ES-I3 (cell line): ENCODE measurements at regions not wholly inside any gene's neighbourhood (a gene's known extent, or its start where the extent isn't known, plus 50 kb on each side); places are given as distances from the start of the nearest gene placed in this dataset.
"Not testable (repeated sequence)": the region's sequence is repeated elsewhere in the genome, so short reads cannot be mapped to it uniquely, and the experiment has no call there.

Source experiments
- H3K36me3 ChIP-seq: 2 replicates; pipeline ENCODE4 v1.6.1; 2013; ENCODE audit warnings: mild to moderate bottlenecking, low read length, control low read depth, moderate library complexity; ENCODE audit not compliant: insufficient read depth
- H3K4me1 ChIP-seq: 2 replicates; pipeline ENCODE4 v1.6.1; 2013; ENCODE audit warnings: mild to moderate bottlenecking, control low read depth, low read length; ENCODE audit not compliant: insufficient read depth
- H3K9ac ChIP-seq: 2 replicates; pipeline ENCODE4 v1.6.1; 2013; ENCODE audit warnings: low read depth, mild to moderate bottlenecking, low read length, moderate library complexity
- H3K9me3 ChIP-seq: 2 replicates; pipeline ENCODE4 v1.6.1; 2013; ENCODE audit warnings: mild to moderate bottlenecking, low read length, moderate library complexity; ENCODE audit not compliant: control insufficient read depth, insufficient read depth

GRCh38 chr15:98272625-98273024 is 312.1 kb downstream of the ARRDC4 start:
- no peaks in the 10 kb centered on the region for H3K4me1 ChIP-seq
- H3K9ac ChIP-seq, result no peak overlapping the region
- no peaks in the 10 kb centered on the region for H3K36me3 ChIP-seq
- H3K9me3 ChIP-seq, result no peaks in the 10 kb centered on the region

DNA sequence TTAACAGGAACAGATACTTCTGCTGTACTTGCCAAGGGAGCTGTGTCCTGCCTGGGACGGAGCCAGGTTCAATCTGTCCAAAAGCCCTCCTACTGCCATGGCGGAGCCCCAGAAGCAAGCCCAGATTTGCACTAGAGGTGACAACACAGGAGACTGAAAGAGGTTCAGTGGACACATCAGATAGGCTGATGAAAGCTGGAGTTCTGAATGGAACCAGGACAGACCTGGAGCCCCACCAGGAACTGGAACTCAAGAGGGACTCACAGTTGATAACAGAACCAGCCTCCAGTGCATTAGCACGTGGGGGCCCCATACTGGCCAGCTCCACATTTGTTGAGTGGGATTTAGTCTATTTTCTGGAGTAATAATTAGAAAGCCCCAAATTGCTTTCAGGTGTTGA is 315.5 kb downstream of the ARRDC4 start:
- Histone ChIP-seq H3K4me1 (peaks cover 4% of the 10 kb centered on the region; the same call in 1 of the 2 replicates), H3K36me3 (no peaks in the 10 kb centered on the region), H3K9me3 (no peaks in the 10 kb centered on the region), H3K9ac (no peak overlapping the region)

- no peak overlapping the region for H3K9ac ChIP-seq
- H3K9me3 ChIP-seq, result no peaks in the 10 kb centered on the region
- no peaks in the 10 kb centered on the region for H3K36me3 ChIP-seq
- H3K4me1 ChIP-seq, result peaks cover 5% of the 10 kb centered on the region; the same call in 1 of the 2 replicates
These were observed 317.1 kb downstream of the ARRDC4 start for GRCh38 chr15:98277602-98278001.

GRCh38 chr15:98280284-98280975 is 319.9 kb downstream of the ARRDC4 start:
- Histone ChIP-seq H3K9me3 (no peaks in the 10 kb centered on the region), H3K36me3 (no peaks in the 10 kb centered on the region), H3K4me1 (peaks cover 9% of the 10 kb centered on the region; the same call in 1 of the 2 replicates), H3K9ac (no peak overlapping the region)

DNA sequence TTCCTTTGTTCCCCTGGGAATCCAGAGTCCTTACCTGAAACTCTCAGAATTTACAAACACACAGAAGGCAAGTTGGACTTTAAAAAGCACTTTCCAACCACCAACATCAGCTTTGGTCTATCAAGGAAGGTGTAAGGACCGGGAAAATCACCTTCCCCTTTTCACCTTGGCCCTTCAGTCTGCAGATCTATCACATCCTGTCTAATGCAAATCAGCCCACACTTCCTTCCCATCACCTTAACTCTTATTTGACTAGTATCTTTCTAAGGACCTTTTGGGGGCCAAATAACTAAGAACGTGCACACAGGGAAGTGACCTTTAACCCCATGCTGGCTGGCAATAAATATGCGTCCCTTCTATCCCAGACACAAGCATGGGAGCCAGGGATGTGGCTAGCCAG is 320.6 kb downstream of the ARRDC4 start:
- H3K9me3 ChIP-seq, result no peaks in the 10 kb centered on the region

DNA sequence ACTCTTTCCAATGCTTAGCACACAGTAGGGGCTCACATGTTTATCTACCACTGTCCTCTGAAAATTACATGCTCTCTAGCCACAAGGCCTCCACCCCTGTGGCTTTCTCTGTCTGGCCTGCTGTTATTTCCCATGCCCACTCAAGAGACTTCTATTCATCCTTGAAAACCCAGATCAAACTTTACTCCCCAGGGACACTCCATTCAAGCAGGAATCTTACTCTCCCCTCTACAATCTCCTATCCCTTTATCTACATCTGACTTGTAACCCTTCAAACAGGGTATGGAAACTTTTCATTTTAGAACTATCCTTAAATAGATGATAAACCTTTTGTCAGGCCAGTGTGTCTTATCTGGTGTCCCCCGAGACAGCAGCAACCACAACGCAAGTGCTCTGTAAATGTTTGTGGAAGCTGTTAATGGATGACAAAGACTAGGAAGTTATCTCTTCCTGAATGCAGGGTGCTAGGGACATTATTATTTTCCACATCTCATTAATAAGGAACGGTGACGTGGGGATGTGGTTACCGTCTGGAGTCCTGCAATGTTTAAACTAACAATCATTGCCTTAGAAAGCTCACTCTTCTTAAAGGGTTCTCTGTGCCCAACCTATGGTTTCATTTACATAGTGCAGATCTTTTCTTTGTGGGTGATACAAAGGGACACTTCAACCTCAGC is 322.3 kb downstream of the ARRDC4 start:
- Histone ChIP-seq H3K4me1 (peaks cover 9% of the 10 kb centered on the region; the same call in 1 of the 2 replicates), H3K9me3 (no peaks in the 10 kb centered on the region), H3K36me3 (no peaks in the 10 kb centered on the region), H3K9ac (no peak overlapping the region)

More for the DNA sequence above, 320.6 kb downstream of the ARRDC4 start:
- Histone ChIP-seq H3K36me3 (no peaks in the 10 kb centered on the region), H3K9ac (no peak overlapping the region), H3K4me1 (peaks cover 9% of the 10 kb centered on the region; the same call in 1 of the 2 replicates)

- H3K9ac ChIP-seq, result no peak overlapping the region
- no peaks in the 10 kb centered on the region for H3K9me3 ChIP-seq
- H3K4me1 ChIP-seq, result peaks cover 3% of the 10 kb centered on the region; the same call in 1 of the 2 replicates
- no peaks in the 10 kb centered on the region for H3K36me3 ChIP-seq
These were observed 325.7 kb downstream of the ARRDC4 start for GRCh38 chr15:98286200-98286599.

GRCh38 chr15:98286831-98287230 is 326.3 kb downstream of the ARRDC4 start:
- H3K9me3 ChIP-seq, result no peaks in the 10 kb centered on the region
- H3K4me1 ChIP-seq, result 0 out of 2 replicates have a peak, but pooled peaks cover 3% of the 10 kb centered on the region

GRCh38 chr15:98288091-98288590 is 327.6 kb downstream of the ARRDC4 start:
- no peaks in the 10 kb centered on the region for H3K9me3 ChIP-seq
- H3K9ac ChIP-seq, result no peak overlapping the region
- H3K36me3 ChIP-seq, result no peaks in the 10 kb centered on the region
- no peaks in the 10 kb centered on the region for H3K4me1 ChIP-seq

More at GRCh38 chr15:98286831-98287230, 326.3 kb downstream of the ARRDC4 start:
- Histone ChIP-seq H3K9ac (no peak overlapping the region), H3K36me3 (no peaks in the 10 kb centered on the region)

- H3K9me3 ChIP-seq, result no peaks in the 10 kb centered on the region
These were observed 329.2 kb downstream of the ARRDC4 start for GRCh38 chr15:98289747-98290146.

DNA sequence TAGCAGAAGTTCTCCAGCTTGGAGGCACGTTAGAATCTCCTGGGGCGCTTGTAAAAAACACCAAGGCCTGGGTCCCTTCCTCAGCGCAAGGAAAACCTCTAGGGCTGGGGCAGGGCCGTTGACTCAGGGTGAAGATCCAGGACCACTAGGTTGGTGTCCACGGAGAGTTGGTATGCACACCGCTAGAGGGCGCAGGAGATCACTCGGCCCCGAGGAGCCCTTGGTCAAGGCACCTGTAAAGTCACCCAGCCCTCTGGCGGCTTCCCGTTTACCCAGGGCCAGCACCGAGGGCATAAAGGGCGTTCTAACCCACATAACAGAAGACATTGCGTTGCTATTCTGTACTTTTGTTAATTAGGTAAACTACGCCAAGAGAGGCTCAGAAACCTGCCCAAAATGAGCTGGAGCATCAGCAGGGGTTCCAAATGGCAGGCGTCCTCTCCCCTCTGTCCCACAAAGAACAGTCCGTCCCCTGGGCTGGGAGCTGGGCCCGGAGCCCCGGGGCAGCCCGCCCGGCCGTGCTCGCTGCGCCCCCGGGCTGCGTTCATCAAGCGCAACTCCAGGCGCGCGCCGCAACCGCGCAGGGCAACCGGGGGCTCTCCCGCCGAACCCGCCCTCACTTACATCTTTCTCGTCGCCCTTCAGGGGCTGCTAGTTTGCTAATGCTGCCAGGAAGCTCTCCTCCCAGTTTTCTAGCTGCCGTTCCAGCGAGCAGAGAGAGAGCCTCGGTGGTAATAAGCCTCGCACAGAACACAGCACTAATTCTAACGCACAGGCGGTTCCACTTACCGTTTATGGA is 332.1 kb downstream of the ARRDC4 start:
- H3K9ac ChIP-seq, result peak overlapping the region; percentile 63
- no peaks in the 10 kb centered on the region for H3K36me3 ChIP-seq
- no peaks in the 10 kb centered on the region for H3K9me3 ChIP-seq
- no peaks in the 10 kb centered on the region for H3K4me1 ChIP-seq

More at GRCh38 chr15:98289747-98290146, 329.2 kb downstream of the ARRDC4 start:
- Histone ChIP-seq H3K4me1 (no peaks in the 10 kb centered on the region), H3K36me3 (no peaks in the 10 kb centered on the region), H3K9ac (no peak overlapping the region)

DNA sequence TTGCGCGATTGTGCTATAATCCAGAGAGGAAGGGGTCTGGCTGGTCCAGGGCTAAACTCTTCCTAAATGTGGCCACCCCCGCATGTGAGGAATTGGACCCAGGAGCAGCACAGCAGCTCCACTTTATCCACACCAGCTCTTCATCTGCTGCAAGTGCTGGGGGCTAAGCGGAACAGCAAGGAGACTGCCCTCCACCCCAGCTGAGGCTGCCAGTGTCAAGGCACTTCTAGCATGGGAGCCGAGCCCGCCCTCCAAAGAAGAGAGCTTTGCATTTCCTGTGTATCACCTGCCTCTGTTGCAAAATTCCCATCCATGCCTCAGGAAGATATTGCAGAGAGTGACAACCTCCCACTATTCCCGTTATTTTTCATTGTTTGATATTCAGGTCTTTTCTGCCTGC is 333.6 kb downstream of the ARRDC4 start:
- no peaks in the 10 kb centered on the region for H3K9me3 ChIP-seq
- no peaks in the 10 kb centered on the region for H3K36me3 ChIP-seq
- H3K4me1 ChIP-seq, result no peaks in the 10 kb centered on the region
- no peak overlapping the region for H3K9ac ChIP-seq

DNA sequence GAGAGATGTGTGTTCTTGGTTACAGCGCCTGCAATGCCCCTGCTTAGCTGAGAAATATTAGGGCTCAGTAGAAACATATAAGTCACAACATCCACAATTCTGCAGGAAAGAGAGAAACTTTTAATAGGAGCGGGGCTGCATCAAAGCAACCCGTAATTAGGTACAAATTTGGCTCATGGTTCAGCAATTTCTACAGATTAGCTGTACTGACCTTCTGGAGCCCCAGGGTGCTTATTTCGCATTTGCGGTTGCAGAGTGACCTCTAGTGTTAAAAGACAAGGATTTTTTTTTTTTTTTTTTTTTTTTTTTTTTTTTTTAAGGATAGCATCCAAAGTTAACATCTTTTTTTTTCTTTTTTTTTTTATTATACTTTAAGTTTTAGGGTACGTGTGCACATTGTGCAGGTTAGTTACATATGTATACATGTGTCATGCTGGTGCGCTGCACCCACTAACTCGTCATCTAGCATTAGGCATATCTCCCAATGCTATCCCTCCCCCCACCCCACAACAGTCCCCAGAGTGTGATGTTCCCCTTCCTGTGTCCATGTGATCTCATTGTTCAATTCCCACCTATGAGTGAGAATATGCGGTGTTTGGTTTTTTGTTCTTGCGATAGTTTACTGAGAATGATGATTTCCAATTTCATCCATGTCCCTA is 334.7 kb downstream of the ARRDC4 start:
- not testable (repeated sequence) for H3K36me3 ChIP-seq, H3K4me1 ChIP-seq, H3K9me3 ChIP-seq, H3K9ac ChIP-seq

DNA sequence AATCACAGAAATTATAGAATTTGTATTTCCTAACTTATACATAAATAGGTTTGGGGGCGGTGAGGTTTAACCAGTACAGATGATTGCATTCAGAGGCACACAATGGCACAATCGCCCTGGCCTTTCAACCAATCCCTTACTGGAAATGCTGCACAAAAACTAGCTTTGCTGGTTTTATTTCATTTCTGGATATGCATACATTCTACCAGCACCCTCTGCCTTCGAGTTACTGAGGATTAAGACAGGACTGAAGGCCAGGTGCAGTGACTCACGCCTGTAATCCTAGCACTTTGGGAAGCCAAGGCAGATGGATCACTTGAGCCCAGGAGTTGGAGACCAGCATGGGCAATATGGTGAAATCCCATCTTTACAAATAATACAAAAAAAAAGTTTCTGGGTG is 336.1 kb downstream of the ARRDC4 start:
- Histone ChIP-seq H3K9ac (no peak overlapping the region), H3K4me1 (no peaks in the 10 kb centered on the region), H3K9me3 (no peaks in the 10 kb centered on the region), H3K36me3 (no peaks in the 10 kb centered on the region)
